ENCODE measurements at regions not wholly inside any gene's neighbourhood (a gene's known extent, or its start where the extent isn't known, plus 50 kb on each side); places are given as distances from the start of the nearest gene placed in this dataset.
"Not testable (repeated sequence)": the region's sequence is repeated elsewhere in the genome, so short reads cannot be mapped to it uniquely, and the experiment has no call there.

DNA sequence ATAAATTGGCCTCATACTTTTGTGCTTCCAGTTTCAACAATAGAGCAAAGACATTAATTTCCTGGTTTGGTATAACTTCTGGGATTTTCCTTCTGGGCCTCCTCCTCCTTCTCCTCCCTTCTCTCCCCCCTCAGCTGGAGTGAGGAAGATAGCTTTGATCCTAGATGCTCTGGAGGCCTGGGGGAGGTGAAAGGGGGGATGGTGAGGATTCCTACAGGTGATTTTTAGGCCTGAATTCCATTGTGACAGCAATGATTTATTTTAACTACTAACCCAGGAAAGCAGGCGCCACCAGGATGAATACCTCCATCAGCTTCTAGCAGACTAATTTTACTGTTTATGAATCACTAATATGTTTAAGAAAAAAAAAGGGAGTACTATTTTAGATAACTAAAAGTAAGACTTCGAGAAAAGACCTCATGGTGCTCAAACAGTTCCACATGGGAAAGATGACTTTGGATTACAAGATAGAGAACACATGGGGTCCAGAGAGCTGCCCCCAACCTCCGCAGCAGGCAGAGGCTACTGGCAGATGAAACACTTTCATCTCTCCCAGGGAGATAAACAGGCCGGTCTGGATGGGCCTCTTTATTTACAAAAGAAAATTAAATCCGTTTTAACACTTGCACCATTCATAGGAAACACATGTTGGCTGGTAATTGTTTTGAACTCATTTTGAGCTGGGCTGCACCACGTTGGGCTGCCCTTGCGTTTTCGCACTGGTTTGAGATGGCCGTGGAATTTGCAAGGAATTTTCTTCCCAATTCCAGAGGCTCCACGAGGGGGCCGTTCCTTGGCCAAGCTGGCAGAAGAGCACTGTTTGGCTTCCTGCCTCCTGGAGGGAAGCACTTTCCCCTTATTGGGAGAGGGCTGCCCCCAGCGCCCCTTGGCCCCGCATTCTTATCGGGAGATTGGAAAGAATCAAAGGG lies 125.1 kb upstream of the STX18 start:
- DNase-seq (ENCODE audit: low read depth in 2 of 2): no peak

DNA sequence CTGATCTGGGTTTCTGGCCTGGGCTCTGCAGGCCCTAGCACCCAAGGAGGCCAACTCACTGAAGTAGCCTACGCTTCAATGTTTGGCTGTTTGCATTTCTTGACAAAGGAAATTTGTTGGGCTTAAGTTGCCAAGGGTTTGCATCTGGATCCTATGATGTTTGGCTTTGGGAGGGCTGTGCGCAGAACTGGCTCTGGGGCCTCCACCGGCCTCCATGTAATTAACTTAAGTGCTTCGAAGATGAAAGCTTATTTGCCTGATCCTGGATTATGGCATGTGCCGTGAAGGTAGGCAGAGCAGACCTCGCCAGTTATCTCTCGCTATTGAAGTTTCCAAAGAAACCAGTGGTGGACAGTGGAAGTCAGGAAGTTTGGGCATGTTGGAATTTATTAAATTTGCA lies 124.3 kb upstream of the STX18 start:
- DNase-seq (ENCODE audit: low read depth in 2 of 2): no peak

DNA sequence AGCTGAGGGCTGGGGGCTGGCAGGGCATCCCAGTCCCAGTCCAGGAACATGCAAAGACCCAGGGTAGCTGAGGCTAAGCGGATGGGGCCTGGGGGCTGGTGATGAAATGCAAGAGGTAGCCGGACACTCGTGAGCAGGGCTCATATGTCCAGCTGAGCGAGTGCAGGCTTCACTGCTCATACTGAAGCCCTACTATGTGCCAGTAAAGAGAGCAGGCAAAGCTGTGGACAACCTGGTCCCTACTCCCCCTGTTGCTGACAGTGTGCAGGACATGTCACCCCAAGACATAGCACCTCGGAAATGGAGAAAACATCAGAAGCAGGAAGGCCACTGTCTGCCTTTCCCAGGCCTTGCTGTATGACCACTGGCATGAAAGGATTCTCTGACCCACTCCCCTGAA lies 122.4 kb upstream of the STX18 start:
- DNase-seq (ENCODE audit: low read depth in 2 of 2): no peak

- DNase-seq (ENCODE audit: low read depth in 2 of 2): no peak
These were observed 121.2 kb upstream of the STX18 start for GRCh38 chr4:4663028-4663427.

DNA sequence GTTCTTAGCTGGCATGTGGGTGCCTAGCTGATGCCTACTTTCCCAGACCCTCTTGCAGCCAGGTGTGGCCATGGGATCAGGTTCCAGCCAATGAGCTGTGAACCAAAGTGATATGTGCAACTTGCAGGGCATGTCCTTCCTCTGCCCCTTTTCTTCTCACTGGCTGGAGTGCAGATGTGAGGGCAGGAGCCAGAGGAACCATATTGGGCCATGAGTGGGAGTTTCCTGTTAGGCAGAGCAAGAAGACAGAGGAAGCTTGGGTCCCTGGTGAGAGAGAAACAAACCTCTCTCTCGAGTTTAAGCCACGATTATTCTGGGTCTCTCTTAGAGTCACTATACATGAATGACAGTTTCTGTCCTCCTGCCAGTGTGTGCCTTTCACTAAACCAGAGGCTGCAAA lies 120.4 kb upstream of the STX18 start:
- no peak for DNase-seq (ENCODE audit: low read depth in 2 of 2)

DNA sequence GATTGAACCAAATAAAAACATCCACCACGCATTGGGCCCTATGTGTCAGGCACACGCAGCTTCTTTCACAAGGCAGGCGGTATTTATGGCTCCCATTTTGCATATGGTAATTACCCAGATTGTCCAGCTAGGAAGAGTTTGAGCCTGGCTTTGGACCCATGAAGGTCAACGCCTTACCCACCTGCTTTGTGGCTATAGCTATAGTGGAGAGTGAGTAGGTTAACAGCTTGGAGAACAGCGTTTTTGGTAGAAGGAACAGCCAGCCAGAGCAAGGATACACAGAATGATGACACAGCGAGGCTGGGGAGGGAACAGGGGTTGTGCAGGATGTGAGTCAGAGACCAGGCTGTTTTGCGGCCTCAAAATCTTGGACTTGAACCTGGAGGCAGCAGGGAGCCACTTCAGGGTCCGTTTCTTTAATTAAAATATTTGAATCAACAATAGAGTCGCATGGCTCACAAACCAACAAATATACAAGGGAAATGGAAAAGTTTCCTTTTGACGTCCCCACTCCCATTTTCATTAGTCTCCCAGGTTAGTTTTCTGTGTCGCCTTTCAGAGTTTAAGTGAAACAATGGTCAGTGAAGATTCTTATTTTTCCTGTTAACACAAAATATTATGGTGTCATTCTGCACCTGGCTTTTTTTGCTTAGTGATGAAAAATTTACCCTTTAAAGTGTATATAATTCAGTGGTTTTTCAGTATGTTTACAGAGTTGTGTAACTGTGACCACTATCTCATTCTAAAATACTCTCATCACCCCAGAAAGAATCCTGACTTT lies 118.2 kb upstream of the STX18 start:
- no peak for DNase-seq (ENCODE audit: low read depth in 2 of 2)

DNA sequence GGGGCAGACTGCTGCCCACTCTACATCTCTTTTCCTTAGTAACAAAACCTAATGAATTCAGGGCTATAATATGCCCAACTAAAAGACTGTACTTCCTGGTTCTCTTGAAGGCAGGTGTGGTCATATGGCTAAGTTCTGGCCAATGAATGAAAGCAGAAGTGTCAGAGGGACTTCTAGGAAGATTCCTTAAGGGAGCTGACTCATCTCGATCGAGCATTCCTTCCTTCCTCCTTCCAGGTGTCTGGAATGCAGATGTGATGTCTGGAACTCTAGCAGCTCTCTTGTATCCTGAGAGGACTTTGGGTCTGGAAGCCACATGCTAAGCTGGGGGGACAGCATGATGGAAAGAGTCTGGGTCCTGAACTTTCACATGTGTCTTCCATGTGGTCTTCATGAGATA lies 116.2 kb upstream of the STX18 start:
- DNase-seq (ENCODE audit: low read depth in 2 of 2): no peak

DNA sequence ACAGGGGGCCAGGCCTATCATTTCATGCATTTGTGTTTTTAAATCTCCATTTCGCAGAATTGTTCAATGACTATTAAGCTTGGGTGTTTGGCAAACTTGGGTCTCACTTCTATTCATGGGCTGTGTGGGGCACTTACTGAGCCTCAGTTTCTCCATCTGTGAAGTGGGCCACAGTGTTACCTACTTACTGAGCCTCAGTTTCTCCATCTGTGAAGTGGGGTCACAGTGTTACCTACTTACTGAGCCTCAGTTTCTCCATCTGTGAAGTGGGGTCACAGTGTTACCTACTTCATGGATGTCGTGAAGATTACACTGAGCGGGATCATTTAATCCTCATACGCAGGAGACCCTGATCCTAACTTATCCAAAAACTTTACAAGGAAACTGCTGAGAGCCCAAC lies 115.1 kb upstream of the STX18 start:
- no peak for DNase-seq (ENCODE audit: low read depth in 2 of 2)

GRCh38 chr4:4655901-4656300 lies 114.1 kb upstream of the STX18 start:
- no peak for DNase-seq (ENCODE audit: low read depth in 2 of 2)

DNA sequence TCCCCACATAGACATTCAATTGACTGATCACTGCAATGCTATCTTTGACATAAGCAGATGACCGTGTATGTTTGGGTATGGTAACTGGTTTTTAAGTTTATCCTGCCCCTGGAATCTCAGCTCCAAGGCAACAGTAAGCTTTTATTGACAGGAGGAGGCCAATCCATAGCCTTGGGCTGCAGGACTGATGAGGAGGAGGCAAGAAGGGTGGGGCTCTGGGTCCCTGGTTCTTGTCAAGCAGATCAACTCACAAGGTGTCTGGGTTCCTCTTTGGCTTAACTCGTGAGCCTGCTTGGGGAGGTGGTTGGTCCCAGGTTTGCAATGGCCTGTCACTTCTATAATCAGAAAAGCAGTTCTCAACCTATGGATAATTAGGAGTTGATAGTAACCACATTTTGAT lies 113.2 kb upstream of the STX18 start:
- no peak for DNase-seq (ENCODE audit: low read depth in 2 of 2)

DNA sequence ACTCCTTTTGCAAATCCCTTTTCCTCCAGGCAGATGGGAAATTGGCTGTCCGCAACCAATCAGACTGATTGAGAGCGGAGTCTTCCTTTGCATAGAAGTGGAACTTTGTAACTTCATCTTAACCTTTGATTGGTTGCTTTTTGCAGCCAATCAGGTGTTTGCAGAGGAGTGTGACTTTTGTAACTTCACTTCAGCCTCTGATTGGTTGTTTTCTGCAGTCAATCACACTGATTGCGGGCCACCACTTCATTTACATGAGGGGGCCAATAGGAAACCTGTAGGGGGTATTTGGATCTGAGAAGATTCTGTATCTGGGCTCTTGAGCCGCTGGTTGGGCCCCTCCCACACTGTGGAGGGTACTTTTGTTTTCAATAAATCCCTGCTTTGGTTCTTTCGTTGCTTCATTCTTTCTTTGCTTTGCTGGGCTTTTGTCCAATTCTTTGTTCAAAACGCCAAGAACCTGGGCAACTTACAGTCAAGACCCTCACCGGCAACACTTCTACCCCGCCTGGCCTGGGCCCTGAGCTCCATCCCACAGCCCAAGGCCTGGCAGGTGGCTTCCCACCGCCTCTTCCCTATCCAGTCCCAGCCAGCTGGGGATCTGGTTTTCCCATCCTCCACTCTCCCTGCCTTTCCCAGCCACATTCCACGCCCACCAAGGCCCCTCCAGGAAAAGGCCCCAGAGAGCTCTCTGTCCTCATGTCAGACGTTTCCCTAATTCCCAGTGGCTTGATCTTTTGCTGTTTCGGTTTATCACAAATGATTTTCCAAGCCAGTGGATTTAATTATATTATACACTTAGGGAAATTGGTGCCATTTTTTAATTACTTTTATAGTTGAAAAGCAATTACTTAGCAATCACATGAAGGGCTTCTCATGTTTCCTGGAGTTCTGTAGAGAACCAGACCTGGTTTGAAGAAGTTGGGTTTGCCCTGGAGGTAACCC lies 110.2 kb upstream of the STX18 start:
- no peak for DNase-seq (ENCODE audit: low read depth in 2 of 2)

GRCh38 chr4:4647041-4647440 lies 105.2 kb upstream of the STX18 start:
- DNase-seq (ENCODE audit: low read depth in 2 of 2): no peak

DNA sequence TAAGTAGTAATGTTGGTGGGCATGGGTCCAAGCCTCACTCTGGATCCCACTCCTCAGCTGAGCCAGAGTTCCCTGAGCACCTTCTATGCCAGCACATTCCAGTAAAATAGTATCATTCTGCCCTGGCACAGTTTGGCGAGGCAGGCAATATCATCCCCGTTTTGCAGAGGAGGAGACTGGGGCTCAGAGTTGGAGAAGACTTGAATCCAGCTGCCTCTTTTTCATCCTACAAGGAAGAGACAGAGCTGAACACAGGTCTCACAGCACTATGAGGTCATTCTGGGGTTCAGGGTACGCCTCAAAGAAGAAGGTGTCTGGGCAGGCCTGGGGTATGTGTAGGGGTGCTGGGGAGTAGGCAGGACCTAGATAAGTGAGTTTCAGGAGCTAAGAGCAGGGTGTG lies 103.9 kb upstream of the STX18 start:
- DNase-seq (ENCODE audit: low read depth in 2 of 2): no peak

- not testable (repeated sequence) for DNase-seq (ENCODE audit: low read depth in 2 of 2)
These were observed 102.4 kb upstream of the STX18 start for GRCh38 chr4:4644277-4644676.

DNA sequence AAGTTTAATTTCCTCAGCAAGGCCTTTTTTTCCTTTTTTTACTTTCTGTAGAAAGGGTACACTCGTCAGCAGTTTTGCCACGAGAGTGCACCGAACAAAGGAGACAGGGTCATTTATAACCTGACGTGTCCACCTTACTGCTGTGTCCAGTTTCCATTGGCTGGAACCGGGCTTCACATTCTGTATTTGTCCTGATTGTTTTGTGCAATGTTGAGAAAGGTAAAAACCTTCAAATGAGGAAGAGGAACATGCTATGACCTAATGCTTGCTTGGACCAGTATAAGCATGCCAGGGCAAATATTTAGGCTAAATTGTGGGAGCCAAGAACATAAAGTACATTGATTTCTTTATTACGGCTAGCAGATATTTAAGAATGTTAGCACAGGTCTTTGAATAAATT lies 101.9 kb upstream of the STX18 start:
- DNase-seq (ENCODE audit: low read depth in 2 of 2): not testable (repeated sequence)

DNA sequence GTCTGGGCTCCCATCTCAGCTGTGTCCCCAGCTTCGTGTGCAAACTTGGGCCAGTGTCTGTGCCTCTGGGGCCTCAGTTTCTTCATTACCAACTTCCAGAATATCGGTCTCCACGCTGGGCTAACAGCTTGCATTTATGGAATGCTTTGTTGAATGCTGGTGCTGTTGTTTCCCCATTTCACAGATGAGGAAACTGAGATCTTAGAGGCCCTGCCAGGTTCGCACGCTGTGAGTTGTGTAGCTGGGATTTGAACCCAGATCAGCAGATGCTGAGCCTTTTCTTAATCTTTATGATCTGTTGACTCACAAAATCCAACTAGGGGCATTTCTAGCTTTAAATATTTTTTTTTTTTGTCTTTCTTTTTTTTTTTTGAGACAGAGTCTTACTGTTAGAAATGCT lies 101.5 kb upstream of the STX18 start:
- DNase-seq (ENCODE audit: low read depth in 2 of 2): no peak

- no peak for DNase-seq (ENCODE audit: low read depth in 2 of 2)
These were observed 100.7 kb upstream of the STX18 start for GRCh38 chr4:4642496-4643000.

- DNase-seq (ENCODE audit: low read depth in 2 of 2): no peak
These were observed 100.0 kb upstream of the STX18 start for GRCh38 chr4:4641661-4642495.

- DNase-seq (ENCODE audit: low read depth in 2 of 2): no peak
These were observed 99.4 kb upstream of the STX18 start for GRCh38 chr4:4641254-4641653.

DNA sequence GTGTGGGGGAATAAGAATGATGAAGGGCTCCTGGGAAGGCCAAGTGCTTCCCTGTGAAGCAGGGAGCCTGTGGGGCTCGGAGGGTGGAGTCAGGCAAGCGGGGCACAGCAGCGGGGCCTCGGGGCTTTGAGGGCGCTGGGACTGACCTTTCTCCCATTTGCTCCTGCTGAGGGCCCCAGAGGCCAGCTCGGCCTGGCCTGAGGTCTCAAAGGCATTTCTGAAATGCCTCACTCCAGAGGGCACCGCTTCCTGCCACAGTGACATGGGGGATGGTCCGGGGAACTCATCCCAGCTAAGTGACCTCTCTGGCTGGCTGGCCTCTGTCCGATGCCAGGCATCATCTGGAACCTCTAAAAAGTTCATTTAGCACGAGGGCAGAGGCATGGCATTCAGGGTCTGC lies 98.8 kb upstream of the STX18 start:
- DNase-seq (ENCODE audit: low read depth in 2 of 2): no peak

DNA sequence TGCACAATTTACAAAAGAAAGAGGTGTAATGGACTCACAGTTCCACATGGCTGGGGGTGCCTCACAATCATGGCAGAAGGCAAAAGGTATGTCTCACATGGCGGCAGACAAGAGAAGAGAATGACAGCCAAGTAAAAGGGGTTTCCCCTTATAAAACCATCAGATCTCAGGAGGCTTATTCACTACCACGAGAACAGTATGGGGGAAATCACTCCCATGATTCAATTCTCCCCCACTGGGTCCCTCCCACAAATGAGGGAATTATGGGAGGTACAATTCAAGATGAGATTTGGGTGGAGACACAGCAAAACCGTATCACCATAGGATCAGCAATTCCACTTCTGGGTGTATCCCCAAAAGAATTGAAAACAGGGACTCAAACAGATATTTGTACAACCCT lies 97.5 kb upstream of the STX18 start:
- no peak for DNase-seq (ENCODE audit: low read depth in 2 of 2)

Measured in stimulated activated CD8-positive, alpha-beta memory T cell treated with anti-CD3 and anti-CD28 coated beads, Interleukin-2, amount 100 ng/mL, for 48 hours (primary cell).